GM19438 (cell line): ENCODE measurements at regions not wholly inside any gene's neighbourhood (a gene's known extent, or its start where the extent isn't known, plus 50 kb on each side); places are given as distances from the start of the nearest gene placed in this dataset.
"Not testable (repeated sequence)": the region's sequence is repeated elsewhere in the genome, so short reads cannot be mapped to it uniquely, and the experiment has no call there.

Source experiments
- ATAC-seq: cut with Tn5 transposase; IDR thresholded peaks from one replicate; pipeline ENCODE4 v1.9.1; 2021; ENCODE audit warnings: low read depth; ENCODE audit not compliant: unreplicated experiment

DNA sequence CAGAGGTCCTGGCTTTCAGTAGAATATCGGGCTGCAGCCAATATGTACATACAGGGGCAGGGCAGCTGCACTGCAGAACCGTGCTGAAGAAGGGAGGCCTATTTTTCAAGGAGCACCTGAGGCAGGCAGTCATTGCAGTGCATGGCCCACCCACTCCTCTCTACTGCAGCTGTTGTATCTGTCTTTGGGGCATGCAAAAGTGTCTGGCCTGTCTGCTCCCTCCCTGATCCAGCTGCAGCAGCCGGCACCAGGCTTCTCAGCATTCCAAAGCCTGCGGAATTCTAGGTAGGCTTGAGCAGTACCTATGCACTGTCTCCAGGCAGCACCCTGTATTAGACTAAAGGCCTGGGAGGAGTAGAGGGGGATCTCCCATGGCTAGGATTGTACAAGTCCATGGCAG, 415.2 kb upstream of the MAGEB16 start:
- no peak for ATAC-seq

DNA sequence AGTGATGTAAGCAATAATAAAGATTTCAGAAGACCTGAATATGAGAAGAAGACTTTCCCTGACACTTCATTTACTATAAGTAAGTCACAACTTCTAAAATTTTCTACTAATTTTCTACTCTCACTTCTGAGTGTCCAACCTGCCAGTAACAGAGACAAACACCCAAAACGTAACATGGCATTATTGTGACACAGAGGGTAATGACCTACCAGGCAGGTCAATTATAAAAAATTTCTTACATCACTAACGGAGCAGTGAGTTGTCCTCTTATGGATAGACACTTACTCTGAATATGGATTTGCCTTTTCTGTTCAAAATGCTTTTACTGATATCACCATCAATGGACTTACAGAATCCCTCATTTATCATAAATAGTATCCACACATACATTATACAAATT, 405.9 kb upstream of the MAGEB16 start:
- no peak for ATAC-seq

DNA sequence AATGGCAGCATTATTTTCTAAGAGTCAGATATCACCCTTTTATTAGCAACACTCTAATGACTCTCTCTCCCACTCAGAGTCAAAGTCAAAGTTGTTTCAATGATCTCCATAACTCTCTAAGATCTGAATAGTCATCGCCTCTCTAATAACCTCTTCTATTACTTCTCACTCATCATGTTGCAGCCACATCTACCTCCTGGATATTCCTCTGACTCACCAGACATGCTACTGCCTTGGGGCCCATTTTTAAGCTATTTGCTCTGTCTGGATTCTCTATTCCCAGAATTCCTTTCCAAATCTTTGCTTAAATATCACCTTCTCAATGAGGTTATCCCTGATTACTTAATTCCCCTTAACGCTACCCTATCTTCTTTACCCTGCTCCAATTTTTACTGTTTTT, 391.8 kb upstream of the MAGEB16 start:
- ATAC-seq = no peak

DNA sequence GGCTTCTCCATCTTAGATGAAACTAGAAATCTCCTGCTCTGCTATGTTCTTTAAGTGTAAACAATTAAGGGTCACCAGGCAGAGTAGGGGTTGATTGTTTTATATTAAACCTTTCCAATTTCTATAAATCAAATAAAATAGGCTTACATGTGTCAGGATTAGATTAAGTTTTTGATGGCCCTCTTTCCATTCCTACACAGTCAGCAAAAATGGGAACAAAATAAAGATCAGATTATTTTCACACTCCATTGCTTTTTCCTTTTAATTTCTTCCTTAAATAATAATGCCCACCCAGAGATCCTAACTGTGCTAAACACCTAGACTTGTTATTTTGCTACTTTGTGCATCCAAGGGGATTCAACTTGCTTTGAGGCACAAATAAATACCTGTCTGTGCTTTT, 381.4 kb upstream of the MAGEB16 start:
- ATAC-seq = no peak

DNA sequence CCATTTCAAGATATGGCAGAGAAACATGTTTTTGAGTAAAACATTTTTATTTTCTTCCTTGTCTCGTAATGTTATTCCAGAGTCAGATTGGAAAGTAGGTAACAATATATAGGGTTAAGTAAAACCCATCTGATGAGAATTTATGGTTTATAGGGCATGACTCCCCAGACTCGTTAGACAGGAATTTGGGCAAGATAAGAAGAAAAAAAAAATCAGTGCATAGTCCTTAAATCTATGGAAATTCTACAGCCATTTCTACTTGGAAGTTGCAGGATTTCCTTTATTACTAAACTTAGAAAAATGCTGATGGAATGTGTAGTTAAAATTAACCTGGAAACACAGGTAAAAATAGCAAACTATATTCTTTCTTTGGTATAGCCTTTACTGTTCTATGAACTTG, 366.1 kb upstream of the MAGEB16 start:
- ATAC-seq = no peak

DNA sequence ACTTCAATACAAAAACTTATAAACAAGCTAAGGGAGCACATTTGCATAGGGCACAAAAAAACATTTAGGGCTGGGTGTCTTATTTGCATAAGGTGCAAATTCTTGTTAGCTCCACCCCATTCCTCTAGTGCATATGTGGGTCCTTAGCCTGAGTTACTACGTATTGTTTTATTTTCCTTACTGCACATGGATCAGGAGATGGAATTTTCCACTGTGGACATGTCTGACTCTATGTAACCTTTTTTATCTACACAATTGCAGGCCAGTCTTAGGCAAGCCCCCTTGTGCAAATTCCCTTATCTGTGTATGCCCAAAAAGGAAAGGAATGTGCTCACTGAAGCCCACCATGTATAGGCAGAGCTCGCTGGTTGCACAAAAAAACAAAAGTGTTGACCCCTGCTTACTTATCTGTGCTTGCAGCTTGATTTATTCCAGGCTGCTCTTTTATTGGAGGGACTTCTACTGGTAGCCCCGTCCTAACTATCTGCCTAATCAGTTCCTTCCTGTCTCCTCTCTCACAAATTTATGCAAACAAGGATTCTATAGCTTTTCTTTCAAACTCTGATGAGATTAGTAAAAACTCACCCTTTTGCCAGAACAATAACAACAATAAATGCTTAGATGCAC, 359.0 kb upstream of the MAGEB16 start:
- ATAC-seq = no peak

DNA sequence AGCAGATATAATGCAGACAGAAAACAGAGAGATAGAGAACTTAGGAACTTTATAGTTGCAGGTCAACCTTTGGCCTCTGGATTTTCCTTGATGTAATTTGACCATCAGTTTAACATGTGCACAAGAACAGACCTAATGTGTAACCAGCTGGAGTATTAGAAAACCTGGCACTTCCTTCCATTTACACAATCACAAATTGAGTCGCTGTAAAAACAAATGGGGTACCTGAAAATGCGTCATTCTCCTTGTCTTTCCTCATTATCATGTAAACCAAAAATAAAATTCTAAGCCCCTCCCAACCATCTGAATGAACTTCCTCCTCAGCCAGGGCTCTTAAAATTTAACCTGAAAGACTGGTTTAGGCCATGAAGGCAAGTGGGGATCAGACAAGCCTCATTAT, 358.4 kb upstream of the MAGEB16 start:
- ATAC-seq = no peak

DNA sequence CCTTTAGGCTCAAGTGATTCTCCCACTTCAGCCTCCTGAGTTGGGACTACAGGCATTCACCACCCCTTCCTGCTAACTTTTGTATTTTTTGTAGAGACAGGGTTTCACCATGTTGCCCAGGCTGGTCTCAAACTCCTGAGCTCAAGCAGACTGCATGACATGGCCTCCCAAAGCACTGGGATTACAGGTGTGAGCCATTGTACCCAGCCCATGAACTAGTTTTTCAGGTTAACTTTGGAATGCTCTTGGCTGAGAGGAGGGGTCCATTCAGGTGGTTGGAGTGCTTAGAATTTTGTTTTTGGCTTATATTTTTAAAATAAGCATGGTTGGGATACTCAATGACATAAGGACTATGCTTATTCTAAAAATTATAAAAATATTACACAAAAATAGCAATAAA, 355.7 kb upstream of the MAGEB16 start:
- no peak for ATAC-seq

DNA sequence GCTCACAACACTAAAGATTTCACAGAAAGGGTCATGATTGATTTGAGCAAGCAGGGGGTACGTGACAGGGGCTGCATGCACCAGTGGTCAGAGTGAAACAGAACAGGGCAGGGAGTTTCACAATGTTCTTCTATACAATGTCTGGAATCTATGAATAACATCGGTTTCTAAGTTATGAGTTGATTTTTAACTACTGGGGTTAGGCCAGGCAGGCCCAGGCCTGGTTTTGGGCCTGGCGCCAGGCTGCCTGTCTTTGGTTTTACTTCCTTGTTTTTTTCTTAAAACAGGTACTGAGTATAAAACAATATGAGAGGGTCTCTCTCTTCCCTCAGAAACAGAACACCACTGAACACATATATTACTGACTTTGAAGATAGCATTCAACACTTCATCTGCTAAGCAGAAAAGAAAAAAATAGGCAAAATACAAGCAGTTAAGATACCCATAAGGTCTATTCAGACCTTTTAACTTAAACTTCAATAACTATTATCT, 355.0 kb upstream of the MAGEB16 start:
- peak; percentile 41 for ATAC-seq

DNA sequence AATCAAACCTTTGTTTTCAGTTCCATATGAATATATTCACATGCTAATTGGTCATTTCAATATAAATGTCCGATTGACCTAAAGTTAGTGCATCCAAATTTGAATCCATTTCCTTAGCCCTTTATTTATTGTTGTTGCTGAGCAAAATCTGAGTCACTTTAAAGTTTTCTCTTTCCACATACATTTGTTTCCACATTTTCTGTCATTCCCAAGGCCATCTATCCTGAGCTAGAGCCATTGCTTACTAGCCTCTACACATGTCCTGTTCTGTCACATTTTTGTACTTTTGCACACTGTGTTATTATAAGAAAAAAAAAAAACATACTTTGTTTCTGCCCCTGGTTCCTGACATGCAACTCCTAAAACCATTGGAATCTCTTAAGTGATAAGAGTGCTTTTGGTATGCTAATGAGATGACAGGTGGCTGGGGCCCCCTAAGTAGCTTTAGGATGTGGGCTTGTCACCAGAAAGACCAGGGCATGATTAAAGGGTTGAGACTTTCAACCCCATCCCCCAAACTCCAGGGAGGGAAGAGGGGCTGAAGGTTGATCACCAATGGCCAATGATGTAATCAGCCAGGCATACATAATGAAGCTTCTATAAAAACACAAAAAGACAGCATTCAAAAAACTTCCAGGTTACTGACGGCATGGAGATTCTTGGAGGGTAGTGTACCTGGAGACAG, 353.3 kb upstream of the MAGEB16 start:
- ATAC-seq = no peak

DNA sequence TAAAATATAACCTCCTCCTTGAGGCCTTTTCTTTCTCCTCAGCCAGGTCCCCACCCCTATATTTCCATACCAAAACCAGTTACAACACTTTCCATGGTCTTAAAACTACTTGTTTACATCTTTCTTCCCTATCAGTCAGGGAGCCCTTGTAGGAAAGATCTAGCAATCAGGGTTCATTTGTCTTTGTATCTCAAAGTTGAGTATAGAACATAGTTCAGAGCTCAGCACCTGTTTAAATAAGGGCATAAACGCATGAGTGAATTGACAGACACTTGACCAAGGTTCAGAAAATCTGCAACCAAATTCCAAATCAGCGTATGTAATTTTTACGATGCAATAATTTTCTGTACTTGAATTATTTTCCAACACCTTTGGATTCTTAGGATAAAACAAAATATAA, 352.2 kb upstream of the MAGEB16 start:
- ATAC-seq = no peak

DNA sequence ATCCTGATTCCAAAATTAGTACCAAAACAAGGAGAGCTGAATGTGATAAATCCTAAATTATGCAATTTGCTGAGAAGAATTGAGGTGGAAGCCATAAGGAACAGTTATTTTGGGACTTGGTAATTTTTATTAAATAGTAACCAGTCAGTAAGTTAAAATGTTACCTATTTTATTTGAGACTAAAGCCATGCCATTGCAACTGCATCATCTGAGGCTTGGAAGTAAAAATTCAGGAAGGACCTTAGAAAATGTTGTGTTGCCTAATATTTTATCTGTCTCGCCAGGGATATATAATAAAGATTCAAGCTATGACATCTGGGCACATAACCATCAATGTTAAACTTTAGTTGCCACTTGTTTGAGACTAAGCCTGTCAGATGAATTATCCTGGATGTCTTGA, 341.3 kb upstream of the MAGEB16 start:
- ATAC-seq = no peak

DNA sequence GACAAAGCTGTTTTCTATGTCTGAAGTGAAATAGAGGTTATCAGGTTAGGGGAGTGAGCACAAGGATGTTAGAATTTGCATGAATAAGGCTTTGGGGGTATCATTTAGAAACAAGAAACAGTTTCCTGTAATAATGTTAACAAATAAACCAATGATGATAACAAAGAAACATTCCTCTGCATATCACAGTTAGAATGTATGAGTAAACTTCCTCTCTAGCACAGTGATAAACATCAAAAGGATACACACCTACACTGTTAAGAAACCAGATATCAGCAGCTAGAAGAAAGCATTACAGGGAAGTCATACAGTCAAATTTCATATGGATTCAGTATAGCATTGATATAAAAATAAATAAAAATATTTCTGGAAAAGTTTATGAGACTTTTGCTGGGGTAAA, 340.0 kb upstream of the MAGEB16 start:
- ATAC-seq = no peak

DNA sequence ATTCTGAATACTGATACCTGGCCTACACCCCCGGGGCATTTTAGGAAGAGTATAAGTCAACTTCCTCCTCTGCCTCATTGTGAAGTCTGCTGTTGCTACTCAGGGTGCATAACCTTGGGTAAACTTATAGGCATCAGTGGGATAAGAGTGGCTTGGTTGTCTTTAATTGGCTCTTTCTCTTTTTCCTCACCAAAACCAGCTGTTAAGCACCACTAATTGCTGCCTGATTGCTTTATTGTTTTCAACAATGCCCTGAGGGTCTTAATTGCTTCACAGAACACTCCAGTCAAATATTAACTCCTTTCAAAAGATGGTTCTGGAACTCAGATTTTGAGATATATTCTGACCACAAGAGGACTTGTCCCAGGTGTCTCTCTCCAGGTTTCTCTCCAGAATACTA, 337.0 kb upstream of the MAGEB16 start:
- ATAC-seq = no peak

DNA sequence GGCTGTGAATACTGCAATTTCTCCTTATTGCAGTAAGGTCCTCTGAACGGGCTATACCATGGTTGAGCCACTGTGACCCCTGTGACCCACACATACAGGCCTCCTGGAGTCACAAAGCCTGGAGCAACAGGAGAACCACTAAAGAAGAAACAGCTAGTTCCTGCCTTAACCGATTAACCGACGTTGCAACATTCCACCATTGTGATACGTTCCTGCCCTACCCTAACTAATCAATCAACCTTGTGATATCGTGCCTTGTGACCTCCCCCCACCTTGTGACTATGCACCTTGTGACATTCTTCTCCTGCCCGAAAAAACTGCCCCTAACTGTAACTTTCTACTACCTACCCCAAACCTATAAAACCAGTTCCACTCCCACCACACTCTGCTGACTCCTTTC, 301.5 kb upstream of the MAGEB16 start:
- ATAC-seq = not testable (repeated sequence)

DNA sequence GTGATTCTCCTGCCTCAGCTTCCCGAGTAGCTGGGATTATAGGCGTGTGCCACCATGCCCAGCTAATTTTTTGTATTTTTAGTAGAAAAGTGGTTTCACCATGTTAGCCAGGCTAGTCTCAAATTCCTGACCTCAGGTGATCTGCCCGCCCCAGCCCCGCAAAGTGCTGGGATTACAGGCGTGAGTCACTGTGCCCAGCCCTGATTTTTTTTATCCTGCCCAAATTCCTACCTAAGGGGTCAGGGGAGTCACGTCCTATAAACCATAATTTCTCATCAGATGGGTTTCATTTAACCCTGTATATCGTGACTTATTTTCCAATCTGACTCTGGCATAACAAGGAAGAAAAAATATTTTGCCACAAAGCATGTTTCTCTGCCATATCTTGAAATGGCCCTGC, 300.7 kb upstream of the MAGEB16 start:
- not testable (repeated sequence) for ATAC-seq

DNA sequence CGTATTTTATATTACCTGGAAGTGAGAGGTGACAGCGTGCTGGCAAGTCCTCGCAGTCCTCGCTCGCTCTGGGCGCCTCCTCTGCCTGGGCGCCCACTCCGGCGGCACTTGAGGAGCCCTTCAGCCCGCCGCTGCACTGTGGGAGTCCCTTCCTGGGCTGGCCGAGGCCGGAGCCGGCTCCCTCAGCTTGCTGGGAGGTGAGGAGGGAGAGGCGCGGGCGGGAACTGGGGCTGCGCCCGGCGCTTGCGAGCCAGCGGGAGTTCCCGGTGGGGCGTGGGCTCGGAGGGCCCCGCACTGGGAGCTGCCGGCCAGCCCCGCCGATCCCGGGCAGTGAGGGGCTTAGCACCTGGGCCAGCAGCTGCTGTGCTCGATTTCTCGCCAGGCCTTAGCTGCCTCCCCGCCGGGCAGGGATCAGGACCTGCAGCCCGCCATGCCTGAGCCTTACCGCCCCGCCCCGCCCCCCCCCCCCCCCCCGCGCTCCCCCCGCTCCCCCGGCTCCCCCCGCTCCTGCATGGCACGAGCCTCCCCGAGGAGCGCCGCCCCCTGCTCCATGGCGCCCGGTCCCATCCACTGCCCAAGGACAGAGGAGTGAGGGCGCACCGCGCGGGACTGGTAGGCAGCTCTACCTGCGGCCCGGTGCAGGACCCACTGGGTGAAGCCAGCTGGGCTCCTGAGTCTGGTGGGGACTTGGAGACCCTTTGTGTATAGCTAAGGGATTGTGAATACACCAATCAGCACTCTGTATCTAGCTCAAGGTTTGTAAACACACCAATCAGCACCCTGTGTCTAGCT, 298.9 kb upstream of the MAGEB16 start:
- ATAC-seq = no peak

DNA sequence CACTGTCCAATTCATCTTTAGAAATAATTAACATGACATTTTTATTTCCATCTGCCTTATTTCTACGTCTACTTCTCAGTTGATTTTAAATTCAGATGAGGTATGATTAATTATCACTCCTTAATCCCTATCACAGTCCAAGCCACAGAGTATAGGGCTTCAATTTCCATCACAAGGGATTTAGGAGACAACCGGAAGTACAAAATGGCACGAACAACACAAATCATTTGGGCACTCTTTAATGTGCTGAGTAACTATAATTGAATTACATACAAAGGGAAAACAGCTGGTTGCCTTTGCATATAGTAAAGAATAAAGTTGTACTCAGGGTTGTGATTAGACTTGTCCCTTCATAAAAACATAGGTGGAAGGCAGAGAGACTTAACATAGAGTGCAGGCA, 290.4 kb upstream of the MAGEB16 start:
- no peak for ATAC-seq

DNA sequence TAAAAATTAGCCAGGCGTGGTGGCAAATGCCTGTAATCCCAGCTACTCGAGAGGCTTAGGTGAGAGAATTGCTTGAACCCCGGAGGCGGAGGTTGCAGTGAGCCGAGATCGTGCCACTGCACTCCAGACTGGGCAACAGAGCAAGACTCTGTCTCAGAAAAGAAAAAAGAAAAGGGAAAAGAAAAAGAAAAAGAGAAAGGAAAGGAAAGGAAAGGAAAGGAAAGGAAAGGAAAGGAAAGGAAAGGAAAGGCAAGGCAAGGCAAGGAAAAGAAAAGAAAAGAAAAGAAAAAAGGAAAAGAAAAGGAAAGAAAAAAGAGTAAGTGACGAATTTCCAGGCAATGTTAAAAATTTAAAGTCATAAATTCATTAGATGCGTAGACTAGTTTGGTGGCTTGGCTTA, 250.1 kb upstream of the MAGEB16 start:
- not testable (repeated sequence) for ATAC-seq

DNA sequence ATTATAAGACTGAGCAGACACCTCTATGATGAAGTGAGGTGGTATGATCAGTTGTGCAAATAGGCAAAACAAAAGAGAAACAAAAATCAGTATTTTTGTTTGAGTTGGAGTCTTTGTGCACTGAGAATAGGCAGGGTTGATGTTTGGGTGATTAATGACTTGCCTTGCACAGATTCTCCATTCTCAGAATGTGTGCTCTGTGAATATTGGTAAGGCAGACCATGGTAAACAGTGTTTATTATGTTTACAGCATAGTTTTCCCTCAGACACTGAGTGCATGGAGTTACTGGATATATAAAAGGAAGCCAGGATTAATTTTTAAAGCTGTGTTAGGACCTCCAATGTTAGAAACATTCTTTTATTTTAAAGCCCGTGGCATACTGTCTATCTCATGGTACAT, 240.2 kb upstream of the MAGEB16 start:
- ATAC-seq = no peak

DNA sequence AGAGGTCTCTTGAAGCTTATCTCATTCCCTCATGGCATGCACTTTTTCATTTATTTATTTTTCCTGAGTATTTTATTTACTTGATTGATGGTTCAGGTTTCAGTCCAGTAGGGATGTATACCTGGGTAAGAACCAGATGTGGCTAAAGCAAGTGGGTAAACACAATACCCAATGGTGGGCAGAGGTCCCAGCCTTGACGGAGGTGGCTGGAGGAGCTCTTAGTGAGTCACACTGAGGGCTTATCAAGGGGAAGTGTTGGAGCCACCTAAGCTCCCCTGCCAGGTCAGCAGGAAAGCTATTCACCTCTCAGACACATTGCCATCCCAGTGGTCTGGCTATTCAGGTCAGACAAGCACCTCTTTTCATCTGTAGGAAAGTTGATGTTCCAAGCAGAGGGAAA, 236.2 kb upstream of the MAGEB16 start:
- ATAC-seq = no peak

DNA sequence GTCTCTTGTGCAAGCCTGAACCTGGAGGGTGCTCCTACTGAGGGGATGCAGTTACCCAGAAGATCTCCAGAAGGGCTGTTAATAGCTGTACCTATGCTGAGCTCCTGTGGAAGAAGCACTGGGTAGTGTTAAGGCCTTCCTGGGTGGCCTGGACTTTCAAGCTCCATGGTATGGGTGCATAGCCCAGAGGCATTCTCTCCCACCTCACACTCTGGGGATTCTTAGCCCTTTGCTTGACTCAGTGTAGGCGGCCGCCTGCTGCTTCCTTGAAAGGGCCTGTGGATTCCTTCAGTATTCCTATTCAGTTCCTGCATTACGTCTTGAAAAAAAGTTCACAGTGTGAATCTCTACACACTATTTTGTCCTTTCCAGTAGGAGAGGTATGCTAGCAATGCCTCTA, 235.7 kb upstream of the MAGEB16 start:
- ATAC-seq = no peak
